Erythroblast (primary cell): ENCODE measurements at regions not wholly inside any gene's neighbourhood (a gene's known extent, or its start where the extent isn't known, plus 50 kb on each side); places are given as distances from the start of the nearest gene placed in this dataset.
A peak's percentile ranks its signal among the peaks of the same experiment; 100 is the strongest.
"Not testable (repeated sequence)": the region's sequence is repeated elsewhere in the genome, so short reads cannot be mapped to it uniquely, and the experiment has no call there.

ENCODE experiments used
- DNase-seq, 2 experiments: peaks; one replicate each; lab custom pipeline; 2025; lab: John Stamatoyannopoulos, UW
- GATA1 ChIP-seq: IDR thresholded peaks from 2 replicates; pipeline ENCODE4 v1.6.1; 2011; ENCODE audit warnings: low read depth, mild to moderate bottlenecking, control low read depth, low read length, moderate library complexity
- POLR2A ChIP-seq: IDR thresholded peaks from 2 replicates; pipeline ENCODE4 v1.6.1; 2011; ENCODE audit warnings: mild to moderate bottlenecking, low read length

DNA sequence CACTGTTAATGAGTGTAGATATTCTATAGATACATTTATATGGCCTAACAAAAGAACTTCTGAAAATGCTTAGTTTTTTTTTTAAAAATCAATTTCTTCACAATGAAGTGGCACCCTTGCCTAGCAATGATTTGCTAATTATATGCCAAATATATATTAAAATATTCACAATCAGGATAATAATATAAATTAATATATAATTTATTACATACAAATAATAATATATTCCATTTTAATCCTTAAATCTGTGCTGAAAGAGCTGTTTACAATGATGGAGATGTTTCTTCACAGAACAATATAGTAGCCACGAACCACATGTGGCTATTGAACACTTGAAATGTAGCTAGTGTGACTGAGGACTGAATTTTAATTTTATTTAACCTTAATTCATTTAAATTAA is 648.4 kb upstream of the GBE1 start:
- TF ChIP-seq GATA1 (no peak), POLR2A (no peak)
- DNase-seq: no peak

DNA sequence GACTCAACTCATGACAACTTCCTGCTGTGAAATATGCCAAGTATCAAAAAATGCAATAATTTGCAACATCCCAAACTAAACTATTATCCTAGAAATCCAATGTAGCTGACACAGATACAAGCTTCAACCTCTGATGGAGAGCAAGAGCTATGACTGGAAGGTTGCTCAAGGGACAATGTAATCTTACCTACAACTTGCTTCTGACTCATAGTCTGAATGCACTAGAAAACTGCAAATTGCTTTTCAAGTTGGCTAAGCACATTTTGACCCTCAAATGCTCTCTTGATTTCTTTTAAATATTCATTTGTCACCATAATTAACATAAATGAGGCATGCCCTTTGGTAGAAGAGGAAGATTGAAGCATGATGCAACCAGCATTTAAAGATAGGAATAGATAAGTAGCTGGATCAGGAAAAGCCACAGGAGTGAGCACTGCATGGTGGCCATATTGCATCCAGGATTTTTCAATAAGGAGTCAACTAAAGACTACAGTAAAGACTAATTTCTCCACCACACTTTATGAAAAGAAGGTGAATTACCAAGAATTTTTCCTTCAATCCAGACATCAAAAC is 630.8 kb upstream of the GBE1 start:
- TF ChIP-seq GATA1 (no peak), POLR2A (no peak)
- no peak for DNase-seq

DNA sequence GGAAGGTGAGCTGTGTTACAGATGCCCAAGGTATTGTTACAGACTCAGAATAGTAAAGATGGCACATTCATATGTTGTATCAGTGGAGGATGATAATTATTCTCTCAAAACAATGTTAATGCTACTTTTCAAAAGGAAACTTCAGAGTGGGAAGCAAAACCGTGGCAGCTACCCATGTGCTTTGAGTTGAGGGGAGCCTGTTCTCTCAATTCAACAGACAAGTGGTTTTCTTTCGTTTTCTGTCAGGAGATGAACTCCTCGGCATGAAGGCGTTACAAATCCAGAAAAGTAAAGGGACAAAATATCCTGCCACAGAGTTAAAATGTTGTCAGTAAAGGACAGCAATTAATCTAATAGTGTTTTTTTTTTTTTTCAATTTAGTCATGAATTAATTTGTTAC is 629.4 kb upstream of the GBE1 start:
- DNase-seq: no peak
- TF ChIP-seq GATA1 (no peak), POLR2A (no peak)

DNA sequence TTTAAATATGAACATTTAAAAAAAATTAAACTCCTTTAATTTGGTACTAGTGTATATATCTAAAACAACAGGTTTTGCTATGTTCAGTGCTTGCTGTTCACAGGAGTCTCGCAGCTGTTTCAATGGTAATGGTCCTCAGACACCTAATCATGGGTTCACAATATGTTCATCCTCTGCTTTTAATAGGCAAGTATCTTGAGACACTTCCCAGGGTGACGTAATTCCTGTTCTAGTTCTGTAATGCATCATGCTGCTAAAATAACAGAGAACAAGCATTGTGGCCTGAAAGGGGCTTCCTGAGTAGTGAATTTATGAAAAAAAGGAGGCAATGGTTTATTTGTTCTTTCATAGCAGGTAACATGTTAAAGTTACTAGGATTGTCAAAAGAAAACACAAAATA is 625.2 kb upstream of the GBE1 start:
- no peak for TF ChIP-seq POLR2A
- no peak for TF ChIP-seq GATA1
- DNase-seq: no peak

DNA sequence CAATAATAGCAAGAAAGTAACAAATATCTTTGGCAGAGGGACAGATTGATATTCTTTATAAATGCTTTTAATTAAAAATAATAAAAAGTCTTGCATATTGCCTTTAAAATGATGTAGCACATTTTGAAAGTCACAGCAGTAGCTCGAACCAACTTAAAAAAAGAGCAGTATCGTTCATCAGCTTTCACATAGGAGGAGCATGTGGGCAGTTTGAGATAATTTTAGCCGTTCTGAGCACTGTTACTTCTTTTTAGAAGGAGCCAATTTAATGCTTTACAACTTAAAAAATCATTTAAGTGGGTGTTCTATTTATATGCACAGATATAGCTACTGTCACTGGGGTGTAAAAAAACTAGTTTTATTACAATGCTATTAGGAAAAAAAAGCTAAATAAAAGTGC is 622.7 kb upstream of the GBE1 start:
- DNase-seq: no peak
- TF ChIP-seq POLR2A (no peak), GATA1 (no peak)

DNA sequence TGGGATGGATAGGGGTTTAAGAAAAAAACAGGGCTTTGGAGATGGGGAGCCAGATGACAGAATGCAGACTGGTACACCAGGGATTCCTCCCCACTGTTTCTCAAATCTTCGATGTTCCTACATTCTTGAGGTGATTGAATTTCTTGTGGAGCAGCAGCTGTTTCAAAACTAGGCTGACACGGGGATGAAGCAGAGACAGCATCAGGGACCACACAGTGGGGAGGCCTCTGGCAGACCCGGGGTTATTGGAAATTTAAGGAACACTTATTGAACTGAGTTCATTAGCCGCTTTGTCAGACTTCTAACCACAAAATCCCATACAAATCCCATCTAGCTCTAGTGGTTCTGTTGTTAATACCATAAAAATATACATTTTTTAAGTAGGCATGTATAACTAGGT is 621.4 kb upstream of the GBE1 start:
- DNase-seq: no peak
- TF ChIP-seq GATA1: no peak
- no peak for TF ChIP-seq POLR2A

DNA sequence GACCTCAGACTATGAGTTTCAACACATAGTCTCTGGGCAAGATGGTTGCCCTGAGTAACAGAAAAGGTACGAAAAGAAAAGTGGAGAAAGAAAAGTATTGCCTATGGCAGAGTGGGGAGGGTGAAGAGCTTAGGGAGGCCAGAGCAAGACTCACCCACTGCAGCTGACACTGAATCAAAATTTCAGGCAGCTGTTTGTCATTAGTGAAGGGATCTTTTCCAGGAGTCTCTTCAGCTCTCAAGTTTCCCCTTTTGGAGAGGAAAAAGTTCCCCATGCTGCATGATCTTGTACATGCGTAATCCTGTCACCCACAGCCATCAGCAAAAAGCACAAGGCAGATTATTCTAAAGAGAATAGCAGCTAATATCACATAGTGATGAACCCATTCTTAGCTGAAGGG is 616.9 kb upstream of the GBE1 start:
- no peak for TF ChIP-seq GATA1
- TF ChIP-seq POLR2A: no peak
- no peak for DNase-seq

DNA sequence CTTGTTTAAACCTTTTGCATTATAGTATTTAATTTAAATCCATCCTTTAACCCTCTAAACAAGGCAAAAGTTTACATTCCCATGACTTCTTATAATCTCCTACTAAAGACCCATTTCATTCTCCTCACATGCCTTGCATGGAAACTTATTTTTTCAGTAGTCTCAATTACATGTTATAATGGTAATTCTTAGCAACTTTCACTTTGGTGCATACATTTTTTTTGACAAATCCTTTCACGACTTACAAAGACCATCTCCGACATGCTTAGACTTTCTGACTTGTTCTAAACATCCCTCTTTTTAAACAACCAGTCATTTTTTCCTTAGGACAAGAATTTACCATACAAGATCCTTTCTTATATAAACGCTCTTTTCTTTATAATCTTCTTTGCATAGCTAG is 615.4 kb upstream of the GBE1 start:
- peak; percentile 5 to 13 for DNase-seq

DNA sequence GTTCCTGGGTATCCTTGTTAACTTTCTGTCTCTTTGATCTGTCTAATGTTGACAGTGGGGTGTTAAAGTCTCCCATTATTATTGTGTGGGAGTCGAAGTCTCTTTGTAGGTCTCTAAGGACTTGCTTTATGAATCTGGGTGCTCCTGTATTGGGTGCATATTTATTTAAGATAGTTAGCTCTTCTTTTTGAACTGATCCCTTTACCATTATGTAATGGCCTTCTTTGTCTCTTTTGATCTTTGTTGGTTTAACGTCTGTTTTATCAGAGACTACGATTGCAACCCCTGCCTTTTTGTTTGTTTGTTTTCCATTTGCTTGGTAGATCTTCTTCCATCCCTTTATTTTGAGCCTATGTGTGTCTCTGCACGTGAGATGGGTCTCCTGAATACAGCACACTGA is 612.4 kb upstream of the GBE1 start:
- DNase-seq: not testable (repeated sequence)

More for the DNA sequence above, 615.4 kb upstream of the GBE1 start:
- TF ChIP-seq POLR2A: no peak
- TF ChIP-seq GATA1: no peak

DNA sequence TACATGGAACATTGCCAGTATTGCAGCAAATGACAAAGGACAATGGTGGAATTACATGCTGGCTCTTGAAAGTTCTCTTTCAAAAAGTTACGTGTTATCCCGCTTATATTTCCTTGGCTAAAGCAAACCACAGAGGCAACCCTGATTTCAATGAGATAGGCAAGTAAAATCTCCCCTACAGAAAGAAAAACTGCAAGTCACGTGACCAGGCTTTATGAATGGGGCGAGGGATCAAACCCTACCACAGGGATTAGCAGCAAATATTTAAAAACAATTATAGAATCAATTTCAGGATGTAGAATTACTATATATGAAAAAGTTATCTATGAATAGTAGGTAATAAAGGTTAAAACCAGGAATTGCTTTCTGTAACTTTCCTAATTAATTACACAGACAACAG is 603.4 kb upstream of the GBE1 start:
- TF ChIP-seq GATA1 (no peak), POLR2A (no peak)
- no peak for DNase-seq

DNA sequence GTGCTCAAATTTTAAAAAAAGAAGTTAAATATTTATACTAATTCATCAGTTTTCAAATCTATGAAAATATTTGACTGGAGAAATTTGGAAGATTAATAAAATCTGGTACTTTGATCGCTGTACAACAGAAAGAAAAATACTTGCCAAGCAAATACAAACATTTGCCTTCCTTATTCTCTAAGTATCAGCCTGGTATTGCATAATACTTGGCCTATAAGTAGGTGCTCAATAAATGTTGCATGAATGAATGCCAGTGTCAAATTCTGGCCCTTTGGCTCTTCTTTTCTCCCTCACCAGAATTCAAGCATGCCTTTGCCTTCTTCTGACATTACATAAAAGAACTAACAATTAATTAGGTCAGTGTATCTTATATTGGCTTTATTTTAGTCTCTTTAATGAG is 601.7 kb upstream of the GBE1 start:
- TF ChIP-seq GATA1: no peak
- no peak for TF ChIP-seq POLR2A
- no peak for DNase-seq

DNA sequence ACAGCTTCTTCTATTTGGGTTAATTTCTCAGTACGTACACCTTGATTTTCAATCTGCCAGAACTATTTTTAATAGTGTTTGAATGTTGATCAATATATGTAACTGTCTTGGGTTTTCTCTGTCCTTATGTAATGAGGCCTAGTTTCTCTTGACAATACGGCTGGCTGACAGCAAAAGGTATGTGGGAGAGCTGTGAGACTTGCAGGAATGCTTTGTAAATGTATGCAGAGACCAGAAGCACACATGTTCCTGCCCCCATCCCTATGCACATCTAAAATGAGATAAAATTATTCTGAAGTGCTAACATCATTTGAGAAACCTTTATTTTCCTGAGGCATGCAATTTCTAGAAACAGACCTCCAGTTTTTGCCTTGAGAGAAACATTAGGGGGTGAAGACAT is 593.8 kb upstream of the GBE1 start:
- no peak for TF ChIP-seq GATA1
- TF ChIP-seq POLR2A: no peak

DNA sequence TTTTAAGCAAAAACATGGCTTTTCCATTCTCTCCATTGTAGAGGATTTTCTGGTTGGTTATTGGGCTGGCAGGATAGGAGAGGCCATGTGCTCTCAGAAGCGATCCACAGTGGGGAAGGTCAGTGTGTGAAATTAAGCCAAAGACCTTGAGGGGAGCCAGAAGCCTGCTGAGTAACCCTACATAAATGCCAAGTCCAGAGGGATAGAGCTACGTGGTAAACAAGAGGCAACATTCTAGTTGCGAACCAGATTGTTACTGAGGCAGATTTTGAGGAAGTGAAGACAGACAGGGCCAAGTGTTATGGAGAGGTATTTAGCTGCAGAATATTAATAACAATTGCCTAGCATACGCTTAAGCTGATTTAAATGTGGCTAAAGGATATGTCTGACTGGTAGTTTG is 592.8 kb upstream of the GBE1 start:
- DNase-seq: no peak
- TF ChIP-seq GATA1 (no peak), POLR2A (no peak)

More for the DNA sequence above, 593.8 kb upstream of the GBE1 start:
- no peak for DNase-seq

DNA sequence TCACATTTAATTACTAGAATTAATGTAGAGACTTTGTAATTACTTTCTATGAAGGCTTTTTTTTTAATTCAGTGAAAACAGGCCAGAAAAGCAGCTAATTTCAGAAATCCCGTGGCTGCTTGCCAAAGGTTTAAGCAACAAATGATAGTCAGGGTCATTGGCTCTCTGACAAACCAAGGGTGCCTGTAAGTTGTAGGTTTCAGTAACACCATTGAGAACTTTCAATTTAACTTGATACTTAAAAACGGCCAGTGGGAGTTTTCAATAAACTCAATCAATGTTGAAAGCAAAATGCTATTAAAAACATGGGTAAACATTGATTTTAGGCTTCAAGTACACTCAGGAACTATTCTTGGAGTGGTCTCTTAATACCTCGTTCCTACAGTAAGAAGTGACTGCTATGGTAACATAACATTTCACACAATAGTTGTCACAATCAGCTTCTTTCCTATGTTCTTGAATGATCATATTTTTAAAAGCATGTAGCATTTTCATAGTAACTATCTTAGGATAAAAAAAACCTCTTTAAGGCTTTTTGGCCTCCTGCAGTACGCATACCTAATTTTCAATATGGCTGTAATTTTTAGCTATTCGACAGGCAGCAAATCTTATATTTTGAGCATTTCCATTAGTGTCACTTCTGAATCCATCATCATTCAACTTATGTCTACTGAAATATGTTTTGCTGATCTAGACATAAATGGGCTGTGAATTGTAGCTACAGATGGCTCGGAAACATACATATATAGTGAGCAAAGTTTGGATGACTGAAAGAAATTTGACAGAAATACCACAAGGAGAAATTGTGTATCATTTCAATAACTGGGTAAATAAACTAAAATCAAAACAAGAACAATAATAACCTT is 592.1 kb upstream of the GBE1 start:
- no peak for TF ChIP-seq GATA1
- TF ChIP-seq POLR2A: no peak
- DNase-seq: no peak

DNA sequence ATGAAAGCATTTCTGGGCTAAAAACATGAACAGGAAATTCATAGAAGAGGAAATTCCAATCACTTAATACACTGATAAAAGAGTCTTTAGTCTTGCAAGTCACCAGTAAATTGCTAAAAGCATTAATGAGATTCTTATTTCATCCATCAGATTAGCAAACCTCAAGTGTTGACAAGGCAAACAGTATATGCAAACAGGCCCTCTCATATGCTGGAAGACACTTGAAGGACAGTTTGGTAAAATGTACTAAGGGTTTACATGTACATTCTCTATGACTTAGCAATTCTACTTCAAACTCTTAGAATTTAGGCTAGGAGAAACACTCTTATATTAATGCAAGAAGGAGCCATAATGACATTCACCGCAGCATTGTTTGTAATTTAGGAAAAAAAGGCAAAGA is 586.1 kb upstream of the GBE1 start:
- no peak for DNase-seq

More for the DNA sequence above, 586.1 kb upstream of the GBE1 start:
- TF ChIP-seq GATA1 (no peak), POLR2A (no peak)
